ENCODE measurements at regions not wholly inside any gene's neighbourhood (a gene's known extent, or its start where the extent isn't known, plus 50 kb on each side); places are given as distances from the start of the nearest gene placed in this dataset.

DNA sequence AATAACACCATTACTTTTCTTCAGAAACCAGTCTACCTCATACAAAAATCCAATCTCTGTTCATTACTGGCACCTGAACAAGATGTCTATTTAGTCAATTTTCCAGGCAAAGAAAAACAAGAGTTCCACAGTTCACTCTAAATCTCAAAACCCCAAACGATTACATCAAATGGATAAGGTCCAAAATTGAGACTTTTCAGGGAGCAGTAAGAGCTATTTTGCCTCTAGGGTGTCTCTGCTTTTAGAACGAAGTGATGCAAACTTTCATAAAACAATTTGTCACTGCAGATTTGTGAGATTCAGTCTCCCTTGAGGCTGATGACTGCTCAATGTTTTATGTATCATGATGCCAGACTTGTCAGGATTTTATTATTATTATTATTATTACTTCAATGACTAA lies 937.0 kb upstream of the PHF14 start:
- DNase-seq = no peak

GRCh38 chr7:10038351-10038750 lies 935.3 kb upstream of the PHF14 start:
- DNase-seq = no peak

GRCh38 chr7:10040674-10041073 lies 933.0 kb upstream of the PHF14 start:
- DNase-seq = no peak

DNA sequence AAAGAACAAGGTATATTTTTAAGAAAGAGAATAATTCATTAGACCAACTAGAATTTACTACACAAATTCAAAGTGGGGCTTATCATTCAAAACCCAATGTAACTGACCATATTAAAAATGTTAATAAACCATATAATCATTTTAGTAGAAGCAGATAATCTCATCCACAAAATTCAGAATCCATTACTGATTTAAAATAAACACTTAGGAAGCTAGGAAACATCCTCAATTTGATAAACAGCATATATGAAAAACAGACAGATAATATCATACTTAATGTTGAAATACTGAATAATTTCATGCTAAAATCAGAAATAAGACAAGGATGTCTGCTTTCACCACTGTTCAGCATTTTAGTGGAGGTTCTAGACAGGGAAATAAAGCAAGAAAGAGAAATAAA lies 902.8 kb upstream of the PHF14 start:
- DNase-seq = no peak

- DNase-seq = no peak
Observed at GRCh38 chr7:10075866-10076265, 897.8 kb upstream of the PHF14 start.

DNA sequence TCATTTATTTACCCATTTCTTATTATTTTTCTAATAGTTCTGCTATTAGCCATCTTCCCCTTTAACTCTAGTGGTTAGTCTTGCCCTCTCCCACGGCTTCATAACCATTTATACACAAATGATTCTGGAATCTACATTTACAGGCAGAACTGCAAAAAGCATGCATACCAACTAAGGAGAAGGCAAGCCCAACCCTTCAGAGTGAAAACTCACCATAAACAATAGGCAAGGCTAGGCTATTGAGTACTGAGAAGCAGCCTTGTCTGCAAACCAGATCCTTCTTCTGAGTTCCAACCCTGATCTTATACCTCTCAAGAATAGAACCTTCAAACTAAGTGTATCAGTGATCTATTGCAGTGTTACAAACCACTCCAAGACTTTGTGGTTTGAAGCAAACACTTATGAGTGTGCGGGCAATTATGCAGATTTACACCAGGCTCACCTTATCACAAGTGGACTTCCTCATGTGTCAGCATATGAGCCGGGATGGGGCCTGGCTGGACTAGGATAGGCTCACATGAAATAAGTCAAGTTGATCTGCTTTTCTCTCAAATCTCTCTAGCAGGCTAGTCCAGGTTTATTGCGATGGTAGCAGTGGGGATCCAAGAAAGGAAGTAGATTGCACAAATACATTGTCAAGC lies 896.9 kb upstream of the PHF14 start:
- no peak for DNase-seq

DNA sequence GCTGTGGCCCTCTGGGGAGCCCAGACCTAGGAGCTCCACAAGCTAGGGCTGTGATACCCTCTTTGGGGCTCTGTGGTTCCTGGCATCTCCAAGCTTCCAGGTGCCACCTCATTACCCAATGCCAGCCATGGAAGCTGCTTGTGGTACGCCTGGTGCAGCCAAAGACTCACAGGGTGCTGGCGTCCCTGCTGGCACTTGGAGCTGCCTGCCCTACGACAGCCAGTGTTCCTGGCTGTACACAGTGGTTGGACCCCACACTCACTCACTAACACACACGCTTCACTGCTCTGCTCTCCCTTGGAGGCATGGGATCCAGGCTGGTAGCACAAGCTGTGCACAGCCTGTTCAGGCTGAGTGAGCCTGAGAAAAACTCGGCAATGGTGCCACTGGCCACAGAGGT lies 894.1 kb upstream of the PHF14 start:
- DNase-seq = no peak

DNA sequence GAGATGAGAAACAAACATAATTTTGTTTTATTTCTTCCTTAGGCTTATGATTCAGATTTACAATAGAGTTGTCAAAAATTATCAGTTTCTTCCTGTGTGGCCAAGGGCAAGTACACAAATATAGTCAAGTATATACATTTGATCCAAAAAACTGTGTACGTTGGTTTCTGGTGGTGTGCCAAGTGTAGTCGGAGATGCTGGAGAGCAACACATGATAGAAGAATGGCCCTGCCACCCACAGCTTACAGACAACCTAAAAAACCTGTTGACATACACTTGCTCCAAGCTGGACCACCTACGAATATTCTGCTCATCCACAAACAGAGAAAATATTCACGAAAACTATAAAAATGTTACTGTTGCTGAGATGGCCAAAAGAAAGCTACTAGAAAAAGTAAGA lies 890.8 kb upstream of the PHF14 start:
- no peak for DNase-seq

DNA sequence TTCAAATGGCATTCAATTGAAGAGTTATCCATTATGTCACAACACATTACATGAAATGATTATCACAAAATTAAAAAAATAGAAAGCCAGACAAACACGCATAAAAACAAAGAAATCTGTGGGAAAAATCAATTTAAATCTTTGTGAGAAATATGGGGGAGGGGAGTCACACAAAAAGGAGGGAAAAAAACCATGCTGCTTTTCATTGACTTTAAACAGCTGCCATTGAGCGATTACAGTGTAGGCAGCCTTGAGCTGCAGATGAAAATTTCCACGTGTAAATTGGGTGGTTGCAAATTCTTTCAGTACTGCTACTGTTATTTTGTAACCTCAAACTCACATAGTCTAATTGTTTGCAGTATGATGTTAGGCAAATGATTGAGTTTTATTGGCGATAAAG lies 889.9 kb upstream of the PHF14 start:
- DNase-seq = no peak

- DNase-seq = no peak
Observed at GRCh38 chr7:10085231-10085630, 888.4 kb upstream of the PHF14 start.

- no peak for DNase-seq
Observed at GRCh38 chr7:10100572-10100971, 873.1 kb upstream of the PHF14 start.

- no peak for DNase-seq
Observed at GRCh38 chr7:10101351-10101750, 872.3 kb upstream of the PHF14 start.

DNA sequence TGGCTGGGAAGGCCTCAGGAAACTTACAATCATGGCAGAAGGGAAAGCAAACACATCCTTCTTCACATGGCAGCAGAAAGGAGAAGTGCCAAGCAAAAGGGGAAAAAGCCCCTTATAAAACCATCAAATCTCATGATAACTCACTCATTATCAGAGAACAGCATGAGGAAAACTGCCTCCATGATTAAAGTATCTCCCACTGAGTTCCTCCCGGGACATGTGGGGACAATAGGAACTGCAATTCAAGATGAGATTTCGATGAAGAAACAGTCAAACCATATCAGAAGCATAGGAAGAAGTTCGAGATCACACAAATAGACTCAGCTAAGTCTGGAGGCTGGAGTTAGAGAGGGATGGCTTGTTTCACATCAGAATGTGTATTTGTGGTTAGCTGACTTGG lies 869.4 kb upstream of the PHF14 start:
- no peak for DNase-seq

DNA sequence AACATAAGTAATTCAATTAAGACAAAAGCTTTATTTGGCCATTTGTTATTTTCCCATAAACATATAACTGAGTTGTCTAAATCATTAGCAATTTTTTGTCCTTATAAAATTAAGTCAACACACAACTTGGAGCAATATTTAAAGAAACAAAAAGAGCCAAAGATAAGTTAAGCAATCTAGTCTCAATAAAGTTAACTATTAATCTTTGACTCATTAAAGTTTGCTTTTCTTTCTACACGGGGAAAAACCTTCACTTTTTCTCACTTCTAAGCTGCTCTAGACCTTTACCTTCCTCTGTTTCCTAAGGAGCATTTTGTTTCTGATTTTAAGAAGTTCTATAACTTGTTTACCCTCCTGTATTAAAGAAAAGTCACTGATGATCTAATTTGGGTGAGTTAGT lies 867.1 kb upstream of the PHF14 start:
- no peak for DNase-seq

DNA sequence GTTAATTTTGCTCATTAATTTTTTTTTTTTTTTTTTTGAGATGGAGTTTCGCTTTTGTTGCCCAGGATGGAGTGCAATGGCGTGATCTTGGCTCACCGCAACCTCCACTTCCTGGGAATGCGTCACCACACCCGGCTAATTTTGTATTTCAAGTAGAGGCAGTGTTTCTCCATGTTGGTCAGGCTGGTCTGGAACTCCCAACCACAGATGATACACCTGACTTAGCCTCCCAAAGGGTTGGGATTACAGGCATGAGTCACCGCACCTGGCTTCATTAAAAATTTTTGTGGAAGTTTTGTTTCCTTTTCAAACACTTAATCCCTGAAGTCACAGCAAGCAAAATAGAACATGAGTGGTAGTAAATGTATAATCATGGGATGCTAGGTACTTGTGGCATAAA lies 857.2 kb upstream of the PHF14 start:
- DNase-seq = no peak

GRCh38 chr7:10117815-10118214 lies 855.9 kb upstream of the PHF14 start:
- no peak for DNase-seq

DNA sequence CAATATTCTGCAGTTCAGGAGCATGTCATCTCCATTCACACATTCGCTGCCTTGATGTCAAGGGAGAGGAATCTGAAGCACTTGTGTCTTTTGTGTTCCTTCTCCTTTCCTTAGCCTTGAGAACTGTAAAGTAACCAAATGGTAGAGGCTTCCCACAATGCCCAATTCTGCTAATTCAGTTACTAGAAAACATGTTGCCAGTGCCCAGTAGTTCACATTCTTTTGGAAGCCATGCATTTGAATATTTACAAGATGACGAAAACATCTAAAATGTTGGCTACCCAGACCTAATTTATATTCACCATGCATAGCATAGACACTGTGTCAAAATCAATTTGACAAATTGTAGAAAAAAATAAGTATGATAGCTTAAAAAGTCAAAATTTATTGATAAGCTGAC lies 852.7 kb upstream of the PHF14 start:
- DNase-seq = no peak

DNA sequence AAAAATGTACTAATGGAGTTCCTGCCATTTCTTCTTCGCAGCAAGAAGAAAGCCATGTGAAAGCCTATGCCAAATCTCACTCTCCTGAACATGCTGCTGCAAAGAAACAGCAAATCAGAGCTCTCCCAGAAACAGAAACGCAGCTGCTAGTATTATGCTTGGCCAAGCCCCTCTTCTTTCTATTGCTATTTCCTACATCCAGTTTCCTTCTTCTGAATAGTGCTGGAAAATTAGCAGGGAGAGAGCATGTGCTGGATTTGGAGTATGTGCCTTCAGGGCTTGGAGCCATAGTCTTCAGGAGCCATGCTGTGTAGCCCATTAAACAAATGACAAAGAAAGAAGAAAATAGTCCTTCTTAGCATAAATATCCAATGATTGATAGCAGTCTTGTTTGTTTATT lies 852.0 kb upstream of the PHF14 start:
- no peak for DNase-seq

GRCh38 chr7:10122551-10123100 lies 851.0 kb upstream of the PHF14 start:
- DNase-seq = no peak

DNA sequence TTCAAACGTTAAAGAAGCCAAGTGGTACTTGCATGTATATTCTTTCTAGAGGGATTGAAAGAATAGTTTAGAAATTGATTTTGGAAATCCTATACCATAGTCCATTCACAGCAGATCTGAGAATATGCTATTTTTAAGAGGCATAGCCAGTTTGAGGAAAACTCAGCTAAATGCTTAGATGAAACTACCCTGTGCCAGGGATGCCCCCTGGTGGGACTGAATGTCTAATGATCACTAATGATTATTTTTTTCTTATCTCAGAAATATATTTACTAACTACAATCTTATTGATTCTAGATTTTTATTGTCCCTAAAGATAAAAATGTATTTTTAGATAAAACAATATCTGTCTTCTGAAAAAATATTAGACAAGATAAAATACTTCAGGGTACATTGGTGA lies 844.9 kb upstream of the PHF14 start:
- peak; percentile 0 for DNase-seq

DNA sequence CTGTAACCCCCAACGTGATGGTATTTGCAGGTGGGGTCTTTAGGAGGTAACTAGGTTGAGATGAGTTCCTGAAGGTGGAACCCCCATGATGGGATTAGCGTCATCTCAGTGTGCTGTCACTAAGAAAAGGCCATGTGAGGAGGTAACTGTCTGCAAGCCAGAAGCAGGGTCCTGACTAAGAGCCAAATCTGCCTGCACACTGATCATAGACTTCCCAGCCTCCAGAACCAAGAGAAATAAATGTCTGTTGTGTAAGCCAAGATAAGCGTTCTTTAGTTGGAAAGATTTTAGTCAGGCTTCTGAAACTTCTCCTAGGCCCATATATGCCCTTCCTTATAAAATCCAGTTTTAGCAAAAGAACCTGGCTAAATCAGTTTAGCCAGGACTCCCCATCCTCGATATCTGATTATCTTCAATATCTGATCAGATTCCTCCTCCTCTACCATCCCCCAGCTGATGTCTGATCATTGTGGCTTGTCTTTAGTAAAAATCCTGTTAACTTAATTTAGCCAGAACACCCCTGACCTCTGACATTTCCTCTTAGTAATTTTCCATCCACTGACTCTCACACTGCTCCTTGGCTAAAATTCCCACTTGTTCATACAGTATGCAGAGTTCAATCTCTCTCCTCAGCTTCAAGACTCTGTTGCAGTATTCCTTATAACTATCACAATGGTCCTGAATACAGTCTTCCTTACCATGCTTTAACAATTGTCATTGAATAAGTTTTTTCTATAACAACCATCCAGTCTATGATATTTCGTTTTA lies 835.4 kb upstream of the PHF14 start:
- DNase-seq = no peak

DNA sequence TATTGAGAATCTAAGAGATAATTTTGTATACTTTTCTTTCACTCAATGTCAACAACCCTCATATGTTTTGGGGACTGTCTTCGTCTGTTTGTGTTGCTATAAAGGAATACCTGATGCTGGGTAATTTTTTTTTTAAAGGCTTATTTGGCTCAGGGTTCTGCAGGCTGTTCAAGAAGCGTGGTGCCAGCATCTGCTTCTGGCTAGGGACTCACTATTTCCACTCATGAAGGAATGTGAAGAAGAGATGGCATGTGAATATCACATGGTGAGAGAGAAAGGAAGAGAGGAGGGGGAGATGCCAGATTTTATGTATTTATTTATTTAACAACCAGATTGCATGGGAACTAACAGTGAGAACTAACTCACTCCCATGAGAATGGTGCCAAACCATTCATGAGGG lies 827.4 kb upstream of the PHF14 start:
- DNase-seq = no peak

- DNase-seq = no peak
Observed at GRCh38 chr7:10156972-10157371, 816.7 kb upstream of the PHF14 start.

- no peak for DNase-seq
Observed at GRCh38 chr7:10181996-10182395, 791.7 kb upstream of the PHF14 start.

DNA sequence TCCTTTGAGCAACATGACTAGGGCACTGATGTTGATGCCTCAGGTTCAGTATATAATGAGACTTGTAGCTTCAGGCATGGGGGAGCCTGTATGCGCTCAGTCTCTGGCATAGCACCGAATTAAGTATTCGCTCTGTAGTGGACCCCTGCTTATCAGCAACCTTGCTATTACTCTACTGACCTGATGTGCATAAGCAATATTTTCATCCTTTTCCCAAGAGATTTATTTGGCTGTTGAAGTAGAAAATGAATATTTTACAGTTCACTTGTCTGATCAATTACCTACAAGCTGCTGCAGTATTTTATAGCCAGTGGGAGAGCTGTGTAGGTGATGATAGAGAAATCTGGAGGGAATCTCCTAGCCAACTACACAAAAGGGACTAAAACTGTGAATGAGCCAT lies 781.6 kb upstream of the PHF14 start:
- no peak for DNase-seq
